GM19463 (cell line): ENCODE measurements at regions not wholly inside any gene's neighbourhood (a gene's known extent, or its start where the extent isn't known, plus 50 kb on each side); places are given as distances from the start of the nearest gene placed in this dataset.
"Not testable (repeated sequence)": the region's sequence is repeated elsewhere in the genome, so short reads cannot be mapped to it uniquely, and the experiment has no call there.

Experiments used
- ATAC-seq: cut with Tn5 transposase; IDR thresholded peaks from one replicate; pipeline ENCODE4 v1.9.1; 2021; ENCODE audit warnings: mild to moderate bottlenecking, moderate library complexity; ENCODE audit not compliant: unreplicated experiment

- ATAC-seq: no peak
Measured at GRCh38 chr3:104411757-104412156, 955.0 kb upstream of the ALCAM start.

GRCh38 chr3:104412608-104413580 lies 953.8 kb upstream of the ALCAM start:
- ATAC-seq: no peak

GRCh38 chr3:104428337-104428925 lies 938.3 kb upstream of the ALCAM start:
- no peak for ATAC-seq

- no peak for ATAC-seq
Measured at GRCh38 chr3:104429727-104430126, 937.0 kb upstream of the ALCAM start.

- no peak for ATAC-seq
Measured at GRCh38 chr3:104436506-104436905, 930.2 kb upstream of the ALCAM start.

GRCh38 chr3:104437131-104437750 lies 929.5 kb upstream of the ALCAM start:
- ATAC-seq: no peak

GRCh38 chr3:104437891-104438290 lies 928.8 kb upstream of the ALCAM start:
- ATAC-seq: no peak

GRCh38 chr3:104438706-104439105 lies 928.0 kb upstream of the ALCAM start:
- no peak for ATAC-seq

GRCh38 chr3:104445252-104445919 lies 921.3 kb upstream of the ALCAM start:
- ATAC-seq: not testable (repeated sequence)

GRCh38 chr3:104447681-104448080 lies 919.0 kb upstream of the ALCAM start:
- ATAC-seq: no peak

- ATAC-seq: no peak
Measured at GRCh38 chr3:104452697-104453096, 914.0 kb upstream of the ALCAM start.

GRCh38 chr3:104458657-104459056 lies 908.1 kb upstream of the ALCAM start:
- peak; percentile 39 for ATAC-seq

- ATAC-seq: no peak
Measured at GRCh38 chr3:104460477-104461406, 906.0 kb upstream of the ALCAM start.

GRCh38 chr3:104461431-104461830 lies 905.3 kb upstream of the ALCAM start:
- no peak for ATAC-seq

- no peak for ATAC-seq
Measured at GRCh38 chr3:104472221-104472620, 894.5 kb upstream of the ALCAM start.

GRCh38 chr3:104474011-104474410 lies 892.7 kb upstream of the ALCAM start:
- no peak for ATAC-seq

GRCh38 chr3:104503022-104503421 lies 863.7 kb upstream of the ALCAM start:
- no peak for ATAC-seq

- ATAC-seq: peak; percentile 45
Measured at GRCh38 chr3:104510131-104510849, 856.4 kb upstream of the ALCAM start.

- ATAC-seq: no peak
Measured at GRCh38 chr3:104514371-104514770, 852.3 kb upstream of the ALCAM start.
